HEK293 (cell line): ENCODE measurements at regions not wholly inside any gene's neighbourhood (a gene's known extent, or its start where the extent isn't known, plus 50 kb on each side); places are given as distances from the start of the nearest gene placed in this dataset.
A peak's percentile ranks its signal among the peaks of the same experiment; 100 is the strongest.

Source experiments
- CTCF ChIA-PET: fragments of 350-600 bp; formaldehyde crosslinking; extraction: SDS; loops from one replicate; lab custom pipeline; 2021; ENCODE audit warnings: antibody characterized with exemption; lab: Yijun Ruan, JAX
- POLR2A ChIA-PET: fragments of 300-600 bp; formaldehyde crosslinking; extraction: SDS; loops from one replicate; lab custom pipeline; 2020; ENCODE audit warnings: antibody characterized with exemption, inconsistent platforms; lab: Yijun Ruan, JAX
- H3K27ac ChIP-seq: fragments of 200-500 bp; sonication (Bioruptor generic); 2 replicates; pipeline ENCODE4 v1.5.1; 2014; ENCODE audit warnings: low read depth, low read length, control low read depth, inconsistent platforms; ENCODE audit errors: extremely low read depth
- H3K36me3 ChIP-seq, 2 experiments: fragments of 200-500 bp in 1 of 2; sonication (Bioruptor generic) in 1 of 2; 1 replicate in 1 of 2; 2 replicates in 1 of 2; pipeline ENCODE4 v1.5.1; 2014 to 2017; ENCODE audit warnings: inconsistent platforms in 2 of 2, low read length in 2 of 2; ENCODE audit not compliant: control insufficient read depth in 2 of 2, insufficient read depth in 1 of 2
- H3K4me1 ChIP-seq: fragments of 200-500 bp; sonication (Bioruptor generic); 2 replicates; pipeline ENCODE4 v1.5.1; 2014; ENCODE audit warnings: mild to moderate bottlenecking, low read length, inconsistent platforms; ENCODE audit not compliant: control insufficient read depth, insufficient read depth
- H3K4me3 ChIP-seq: 2 replicates; pipeline ENCODE4 v1.5.1; 2011; ENCODE audit warnings: low read depth, mild to moderate bottlenecking, control low read depth, low read length, moderate library complexity
- H3K9me3 ChIP-seq: fragments of 200-500 bp; sonication (Bioruptor generic); 2 replicates; pipeline ENCODE4 v1.5.1; 2014; ENCODE audit warnings: low read depth, low read length, inconsistent platforms; ENCODE audit not compliant: control insufficient read depth, insufficient read depth
- FEZF1 ChIP-seq: fragments of 450-650 bp; formaldehyde crosslinking; IDR thresholded peaks from 2 replicates; pipeline ENCODE4 v1.5.1; 2016; ENCODE audit warnings: missing biosample characterization, missing genetic modification characterization
- KLF16 ChIP-seq: fragments of 450-650 bp; formaldehyde crosslinking; IDR thresholded peaks from 2 replicates; pipeline ENCODE4 v1.5.1; 2017; ENCODE audit warnings: missing biosample characterization, missing genetic modification characterization
- KLF17 ChIP-seq: fragments of 450-650 bp; formaldehyde crosslinking; IDR thresholded peaks from 2 replicates; pipeline ENCODE4 v1.5.1; 2016; ENCODE audit warnings: missing biosample characterization, missing genetic modification characterization
- SETDB1 ChIP-seq: IDR thresholded peaks from one replicate; pipeline ENCODE4 v1.6.1; 2017; ENCODE audit warnings: mild to moderate bottlenecking, low read length, moderate library complexity, mixed read lengths; ENCODE audit not compliant: insufficient read length
- SP3 ChIP-seq: fragments of 450-650 bp; formaldehyde crosslinking; IDR thresholded peaks from 2 replicates; pipeline ENCODE4 v1.5.1; 2016; ENCODE audit warnings: missing biosample characterization, missing genetic modification characterization
- ZBTB10 ChIP-seq: fragments of 450-650 bp; formaldehyde crosslinking; IDR thresholded peaks from 2 replicates; pipeline ENCODE4 v1.5.1; 2016; ENCODE audit warnings: missing biosample characterization, missing genetic modification characterization
- ZBTB44 ChIP-seq: fragments of 450-650 bp; IDR thresholded peaks from 2 replicates; pipeline ENCODE4 v1.5.1; 2018; ENCODE audit warnings: missing biosample characterization, mild to moderate bottlenecking, missing genetic modification characterization
- ZBTB48 ChIP-seq: fragments of 450-650 bp; formaldehyde crosslinking; IDR thresholded peaks from 2 replicates; pipeline ENCODE4 v1.5.1; 2016; ENCODE audit warnings: missing biosample characterization, missing genetic modification characterization
- ZIC2 ChIP-seq: fragments of 450-650 bp; formaldehyde crosslinking; IDR thresholded peaks from 2 replicates; pipeline ENCODE4 v1.5.1; 2016; ENCODE audit warnings: missing biosample characterization, missing genetic modification characterization
- ZNF121 ChIP-seq: fragments of 450-650 bp; formaldehyde crosslinking; IDR thresholded peaks from 2 replicates; pipeline ENCODE4 v1.5.1; 2016; ENCODE audit warnings: missing biosample characterization, missing genetic modification characterization
- ZNF175 ChIP-seq: fragments of 450-650 bp; formaldehyde crosslinking; IDR thresholded peaks from 2 replicates; pipeline ENCODE4 v1.5.1; 2016; ENCODE audit warnings: missing biosample characterization, missing genetic modification characterization
- ZNF18 ChIP-seq: fragments of 450-650 bp; formaldehyde crosslinking; IDR thresholded peaks from 2 replicates; pipeline ENCODE4 v1.5.1; 2016; ENCODE audit warnings: missing biosample characterization, missing genetic modification characterization
- ZNF248 ChIP-seq: fragments of 450-650 bp; formaldehyde crosslinking; IDR thresholded peaks from 2 replicates; pipeline ENCODE4 v1.5.1; 2017; ENCODE audit warnings: missing biosample characterization, missing genetic modification characterization
- ZNF274 ChIP-seq, 2 experiments: fragments of 200-500 bp in 1 of 2; fragments of 450-650 bp in 1 of 2; sonication (Bioruptor generic) in 1 of 2; formaldehyde crosslinking in 1 of 2; IDR thresholded peaks; 2 replicates each; pipeline versions ENCODE4 v1.5.1 to v1.6.1; 2014 to 2016; ENCODE audit warnings: borderline replicate concordance in 1 of 2, inconsistent platforms in 1 of 2, low read length in 1 of 2, missing biosample characterization in 1 of 2, missing genetic modification characterization in 1 of 2
- ZNF362 ChIP-seq: fragments of 450-650 bp; formaldehyde crosslinking; IDR thresholded peaks from 2 replicates; pipeline ENCODE4 v1.5.1; 2016; ENCODE audit warnings: missing biosample characterization, missing genetic modification characterization
- ZNF488 ChIP-seq: fragments of 450-650 bp; formaldehyde crosslinking; IDR thresholded peaks from 2 replicates; pipeline ENCODE4 v1.5.1; 2016; ENCODE audit warnings: missing biosample characterization, missing genetic modification characterization
- ZNF501 ChIP-seq: fragments of 450-650 bp; formaldehyde crosslinking; IDR thresholded peaks from 2 replicates; pipeline ENCODE4 v1.5.1; 2016; ENCODE audit warnings: missing biosample characterization, missing genetic modification characterization
- ZNF513 ChIP-seq: fragments of 450-650 bp; IDR thresholded peaks from 2 replicates; pipeline ENCODE4 v1.5.1; 2018; ENCODE audit warnings: missing biosample characterization, missing genetic modification characterization
- ZNF610 ChIP-seq: fragments of 450-650 bp; formaldehyde crosslinking; IDR thresholded peaks from 2 replicates; pipeline ENCODE4 v1.5.1; 2016; ENCODE audit warnings: missing biosample characterization, missing genetic modification characterization, borderline replicate concordance
- ZNF777 ChIP-seq: fragments of 450-650 bp; formaldehyde crosslinking; IDR thresholded peaks from 2 replicates; pipeline ENCODE4 v1.5.1; 2017; ENCODE audit warnings: missing biosample characterization, missing genetic modification characterization, borderline replicate concordance
- ZNF837 ChIP-seq: fragments of 450-650 bp; formaldehyde crosslinking; IDR thresholded peaks from 2 replicates; pipeline ENCODE4 v1.5.1; 2016; ENCODE audit warnings: missing biosample characterization, missing genetic modification characterization

- no peak overlapping the region for H3K4me3 ChIP-seq
- TF ChIP-seq ZNF18 (tag by site-specific recombination) (no peak), ZNF362 (no peak), ZNF121 (tag by site-specific recombination) (no peak), ZNF175 (tag by site-specific recombination) (no peak)
- H3K4me1 ChIP-seq: no peaks in the 10 kb centered on the region
- H3K36me3 ChIP-seq: no peaks in the 10 kb centered on the region
- no peaks in the 10 kb centered on the region for H3K9me3 ChIP-seq
- no peak overlapping the region for H3K27ac ChIP-seq
- POLR2A ChIA-PET: no interaction called here
- CTCF ChIA-PET: no interaction called here
These were observed 61.4 kb upstream of the GOLGA8B start for GRCh38 chr15:34644851-34645250.

- no peaks in the 10 kb centered on the region for H3K36me3 ChIP-seq
- H3K4me1 ChIP-seq: no peaks in the 10 kb centered on the region
- TF ChIP-seq ZNF274 (IDR thresholded peaks at IDR 0.05; ENCODE audit: low read length) (no peak), ZNF274 (tag by site-specific recombination; IDR thresholded peaks at IDR 0.05; ENCODE audit: borderline replicate concordance) (no peak), SETDB1 (peak; percentile 20)
- H3K4me3 ChIP-seq: no peak overlapping the region
- CTCF ChIA-PET: no interaction called here
- H3K27ac ChIP-seq: no peak overlapping the region
- POLR2A ChIA-PET: no interaction called here
- H3K9me3 ChIP-seq: no peaks in the 10 kb centered on the region
These were observed 60.6 kb upstream of the GOLGA8B start for GRCh38 chr15:34644061-34644460.

GRCh38 chr15:34642247-34642646, 58.8 kb upstream of the GOLGA8B start:
- no peaks in the 10 kb centered on the region for H3K9me3 ChIP-seq
- H3K36me3 ChIP-seq: no peaks in the 10 kb centered on the region
- no peaks in the 10 kb centered on the region for H3K4me1 ChIP-seq
- no peak overlapping the region for H3K27ac ChIP-seq
- ChIA-PET POLR2A (no interaction called here), CTCF (interaction anchor here (0.9 kb wide), 1 partner anchor 14 kb away, joined by 3 read pairs; no protein-coding TSS in a partner anchor)
- H3K4me3 ChIP-seq: no peak overlapping the region
- no peak for TF ChIP-seq ZBTB10
- TF ChIP-seq SP3 (tag by site-specific recombination): no peak
- no peak for TF ChIP-seq FEZF1 (tag by site-specific recombination)
- TF ChIP-seq KLF17 (tag by site-specific recombination): no peak
- no peak for TF ChIP-seq ZNF777 (tag by site-specific recombination)
- no peak for TF ChIP-seq ZNF610 (tag by site-specific recombination)
- no peak for TF ChIP-seq ZNF837 (tag by site-specific recombination)
- no peak for TF ChIP-seq ZNF488
- TF ChIP-seq ZNF501 (tag by site-specific recombination): no peak
- no peak for TF ChIP-seq ZNF248 (tag by site-specific recombination)
- TF ChIP-seq KLF16 (tag by site-specific recombination): no peak
- no peak for TF ChIP-seq ZBTB48 (tag by site-specific recombination)
- TF ChIP-seq ZNF513 (tag by site-specific recombination): no peak
- TF ChIP-seq ZIC2 (tag by site-specific recombination): no peak
- TF ChIP-seq ZBTB44 (tag by site-specific recombination): no peak
